Activated CD8-positive, alpha-beta memory T cell treated with anti-CD3 and anti-CD28 coated beads, Interleukin-2, amount 10 ng/mL, durations not matched to agents 7 days and 5 days (primary cell): ENCODE measurements at regions not wholly inside any gene's neighbourhood (a gene's known extent, or its start where the extent isn't known, plus 50 kb on each side); places are given as distances from the start of the nearest gene placed in this dataset.

Experiments
- ATAC-seq: fragments of 150-1000 bp; cut with Tn5 transposase; one replicate; pipeline ENCODE4 v1.10.0; 2021; ENCODE audit warnings: moderate library complexity
- CTCF ChIA-PET: fragments of 350-600 bp; sonication (Branson Sonifier 250); formaldehyde crosslinking; loops from one replicate; lab custom pipeline; 2021; ENCODE audit warnings: antibody characterized with exemption; lab: Charles Lee
- DNase-seq: peaks from one replicate; pipeline ENCODE4 v3.0.0-alpha.2; 2020
- H3K27ac Mint-ChIP-seq: one replicate; pipeline ENCODE4 v1.8.0; 2021; ENCODE audit warnings: mild to moderate bottlenecking, mixed read lengths
- H3K27me3 Mint-ChIP-seq: one replicate; pipeline ENCODE4 v1.8.0; 2021; ENCODE audit warnings: mixed read lengths
- H3K36me3 Mint-ChIP-seq: one replicate; pipeline ENCODE4 v1.8.0; 2021; ENCODE audit warnings: mild to moderate bottlenecking, mixed read lengths
- H3K4me1 Mint-ChIP-seq: one replicate; pipeline ENCODE4 v1.8.0; 2021; ENCODE audit warnings: mixed read lengths
- H3K4me3 Mint-ChIP-seq: one replicate; pipeline ENCODE4 v1.8.0; 2021; ENCODE audit warnings: mild to moderate bottlenecking, moderate library complexity, mixed read lengths
- H3K9me3 Mint-ChIP-seq: one replicate; pipeline ENCODE4 v1.8.0; 2022; ENCODE audit warnings: low read depth, mixed read lengths

DNA sequence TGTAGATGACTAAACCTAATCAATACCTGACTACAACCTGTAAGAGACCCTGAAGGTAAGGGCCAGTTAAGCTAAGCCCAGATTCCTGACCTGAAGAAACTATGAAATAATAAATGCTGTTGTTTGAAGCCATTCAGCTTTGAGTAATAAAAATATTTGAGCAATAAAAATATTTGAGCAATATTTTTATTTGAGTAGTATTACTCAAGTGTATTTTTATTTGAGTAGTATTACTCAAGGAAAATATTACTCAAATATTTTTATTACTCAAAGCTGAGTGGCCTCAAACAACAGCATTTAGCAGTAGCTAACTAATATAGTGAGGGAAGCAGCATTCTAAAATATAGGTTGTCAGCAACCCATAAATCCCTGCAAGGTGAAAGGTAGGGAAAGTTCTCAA is 143.8 kb upstream of the RARB start:
- Mint-ChIP-seq H3K27ac (no peak overlapping the region), H3K9me3 (no peaks in the 10 kb centered on the region), H3K4me3 (no peak overlapping the region), H3K4me1 (no peaks in the 10 kb centered on the region), H3K27me3 (no peaks in the 10 kb centered on the region), H3K36me3 (no peaks in the 10 kb centered on the region)
- ATAC-seq (no peak), DNase-seq (no peak)
- CTCF ChIA-PET, result no interaction called here

DNA sequence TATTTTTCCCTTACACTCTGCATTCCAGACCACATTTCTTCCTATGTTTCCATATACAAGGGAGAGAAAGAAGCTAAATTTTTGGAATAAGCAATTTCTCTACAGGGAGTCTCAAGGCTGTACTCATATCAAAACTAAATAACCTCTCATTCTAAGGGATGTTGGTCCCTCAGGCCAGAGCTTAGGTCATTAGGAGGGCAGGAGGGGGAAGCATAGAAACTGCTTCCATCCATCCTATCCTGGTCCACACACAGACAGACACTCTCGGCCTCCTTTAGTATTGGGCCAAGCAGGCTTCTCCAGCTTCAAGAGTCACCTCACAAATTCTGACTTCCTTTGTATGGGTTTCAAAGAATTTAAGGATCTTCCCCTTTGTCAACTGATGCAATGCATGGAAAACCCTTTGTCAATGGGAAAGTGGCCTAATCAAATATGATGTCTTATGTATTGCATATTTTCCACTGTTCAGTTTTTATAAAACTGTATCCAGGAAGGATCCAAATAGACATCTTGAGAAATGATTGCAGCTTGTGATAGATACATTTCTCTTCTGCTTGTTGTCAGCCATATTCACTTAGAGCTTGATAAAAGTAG is 140.7 kb upstream of the RARB start:
- Mint-ChIP-seq H3K36me3 (no peaks in the 10 kb centered on the region), H3K27me3 (no peaks in the 10 kb centered on the region), H3K4me1 (no peaks in the 10 kb centered on the region), H3K4me3 (no peak overlapping the region), H3K27ac (no peak overlapping the region), H3K9me3 (no peaks in the 10 kb centered on the region)
- no peak for DNase-seq
- no peak for ATAC-seq
- CTCF ChIA-PET, result no interaction called here

DNA sequence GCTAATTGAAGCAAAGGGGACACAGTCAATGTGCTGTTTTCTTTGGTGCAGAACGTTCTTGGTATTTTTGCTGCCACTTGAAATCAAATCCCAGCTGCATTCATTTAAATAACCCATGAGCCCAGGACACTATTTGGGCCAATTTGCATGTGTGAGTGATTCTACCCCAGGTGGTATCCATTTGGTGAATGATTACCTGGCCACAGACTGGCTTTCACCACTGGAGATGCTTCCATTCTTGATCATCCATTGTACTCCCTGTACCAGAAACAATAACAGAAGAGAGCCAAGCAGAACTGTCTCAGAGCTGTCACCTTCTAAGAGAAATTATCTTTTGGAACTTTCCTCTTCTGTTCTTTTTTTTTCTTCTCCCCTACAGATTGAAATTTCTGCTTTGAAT is 139.7 kb upstream of the RARB start:
- ATAC-seq (no peak), DNase-seq (no peak)
- Mint-ChIP-seq H3K27me3 (no peaks in the 10 kb centered on the region), H3K4me3 (no peak overlapping the region), H3K9me3 (no peaks in the 10 kb centered on the region), H3K27ac (no peak overlapping the region), H3K36me3 (no peaks in the 10 kb centered on the region), H3K4me1 (no peaks in the 10 kb centered on the region)
- CTCF ChIA-PET, result no interaction called here

DNA sequence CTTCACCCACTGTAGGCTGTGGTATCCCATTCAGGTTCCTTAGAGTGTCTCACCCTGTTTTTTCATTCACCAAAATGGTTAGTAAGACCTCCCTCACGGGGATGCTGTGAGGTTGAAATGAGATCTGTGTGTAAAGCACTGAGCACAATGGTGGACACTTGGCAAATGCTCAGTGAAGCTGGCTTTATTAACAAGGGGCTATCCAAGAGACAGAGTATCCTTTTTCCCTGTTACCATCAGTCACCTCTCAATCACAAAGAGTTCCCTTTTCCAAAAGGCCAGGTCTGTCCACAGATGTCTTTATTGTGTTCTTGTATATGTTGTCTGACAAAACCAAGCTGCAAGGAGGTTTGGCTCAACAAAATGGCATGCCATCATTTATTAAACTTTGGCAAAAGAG is 138.9 kb upstream of the RARB start:
- H3K4me3 Mint-ChIP-seq, result no peak overlapping the region
- no peaks in the 10 kb centered on the region for H3K36me3 Mint-ChIP-seq
- H3K4me1 Mint-ChIP-seq, result no peaks in the 10 kb centered on the region
- CTCF ChIA-PET, result no interaction called here
- no peaks in the 10 kb centered on the region for H3K27me3 Mint-ChIP-seq
- H3K27ac Mint-ChIP-seq, result no peak overlapping the region
- ATAC-seq (no peak), DNase-seq (no peak)
- no peaks in the 10 kb centered on the region for H3K9me3 Mint-ChIP-seq

DNA sequence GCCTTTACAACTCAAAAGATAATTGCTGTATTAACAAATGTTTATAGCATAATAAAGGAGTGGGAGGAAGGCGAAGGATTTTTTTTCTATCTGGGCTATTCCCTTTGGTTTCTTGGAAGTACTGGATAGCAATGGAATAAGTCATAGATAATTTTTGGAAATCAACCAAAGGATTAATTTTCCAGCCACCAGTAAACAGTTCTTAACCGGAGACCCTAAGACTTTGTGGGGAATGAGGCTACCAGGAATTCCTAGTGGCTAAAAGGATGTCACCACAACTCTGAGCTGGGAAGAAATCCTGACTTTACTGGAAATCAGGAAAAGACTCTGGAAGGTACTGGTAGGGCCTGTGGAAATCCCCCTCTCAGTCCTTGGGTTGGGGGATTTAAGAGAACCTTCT is 138.4 kb upstream of the RARB start:
- Mint-ChIP-seq H3K9me3 (no peaks in the 10 kb centered on the region), H3K27me3 (no peaks in the 10 kb centered on the region), H3K4me3 (no peak overlapping the region), H3K4me1 (no peaks in the 10 kb centered on the region), H3K36me3 (no peaks in the 10 kb centered on the region), H3K27ac (no peak overlapping the region)
- ATAC-seq (no peak), DNase-seq (no peak)
- CTCF ChIA-PET, result no interaction called here

DNA sequence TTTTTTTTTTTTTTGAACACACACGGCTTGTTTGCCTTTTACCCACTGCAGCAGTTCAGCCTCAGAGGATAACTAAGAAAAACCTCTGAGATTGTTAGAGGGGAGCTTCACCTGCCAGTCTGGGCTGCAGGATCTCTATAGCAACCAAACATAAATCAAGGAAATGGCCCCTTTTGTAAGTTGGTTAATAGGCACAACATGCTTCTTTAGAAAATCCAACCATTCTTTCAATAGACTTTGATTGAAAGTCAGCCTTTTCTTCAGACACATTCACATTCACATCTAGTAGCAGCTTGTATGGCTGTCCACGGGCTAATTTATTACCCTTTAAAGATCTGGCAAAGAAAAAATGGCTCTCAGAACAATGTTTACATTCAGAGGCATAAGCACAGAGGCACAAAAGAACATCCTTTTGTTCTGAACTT is 136.6 kb upstream of the RARB start:
- H3K4me3 Mint-ChIP-seq, result no peak overlapping the region
- H3K4me1 Mint-ChIP-seq, result no peaks in the 10 kb centered on the region
- CTCF ChIA-PET, result no interaction called here
- ATAC-seq (no peak), DNase-seq (no peak)
- no peak overlapping the region for H3K27ac Mint-ChIP-seq
- no peaks in the 10 kb centered on the region for H3K27me3 Mint-ChIP-seq
- peaks cover 2% of the 10 kb centered on the region for H3K9me3 Mint-ChIP-seq
- H3K36me3 Mint-ChIP-seq, result no peaks in the 10 kb centered on the region

DNA sequence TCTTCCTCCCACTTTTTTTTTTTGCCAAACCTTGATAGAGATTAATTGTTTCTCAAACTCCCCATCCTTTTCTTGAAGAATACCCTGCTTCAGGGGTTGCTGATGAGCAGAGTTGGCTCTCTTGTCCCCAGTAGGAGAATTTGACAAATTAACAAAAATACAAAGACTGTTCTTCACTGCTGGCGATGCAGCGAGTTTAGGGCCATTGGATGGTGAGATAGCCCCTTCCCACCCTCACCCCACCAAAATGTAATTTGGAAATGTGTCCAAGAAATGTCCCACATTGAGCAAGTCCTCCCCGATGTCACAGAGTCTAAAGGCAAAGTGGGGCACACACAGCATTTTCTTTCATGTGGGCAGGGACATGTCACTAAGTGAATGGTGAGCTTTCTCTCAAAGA is 136.0 kb upstream of the RARB start:
- H3K27me3 Mint-ChIP-seq, result no peaks in the 10 kb centered on the region
- CTCF ChIA-PET, result no interaction called here
- H3K27ac Mint-ChIP-seq, result no peak overlapping the region
- H3K4me1 Mint-ChIP-seq, result no peaks in the 10 kb centered on the region
- H3K36me3 Mint-ChIP-seq, result no peaks in the 10 kb centered on the region
- H3K4me3 Mint-ChIP-seq, result no peak overlapping the region
- peaks cover 2% of the 10 kb centered on the region for H3K9me3 Mint-ChIP-seq
- ATAC-seq (no peak), DNase-seq (no peak)

DNA sequence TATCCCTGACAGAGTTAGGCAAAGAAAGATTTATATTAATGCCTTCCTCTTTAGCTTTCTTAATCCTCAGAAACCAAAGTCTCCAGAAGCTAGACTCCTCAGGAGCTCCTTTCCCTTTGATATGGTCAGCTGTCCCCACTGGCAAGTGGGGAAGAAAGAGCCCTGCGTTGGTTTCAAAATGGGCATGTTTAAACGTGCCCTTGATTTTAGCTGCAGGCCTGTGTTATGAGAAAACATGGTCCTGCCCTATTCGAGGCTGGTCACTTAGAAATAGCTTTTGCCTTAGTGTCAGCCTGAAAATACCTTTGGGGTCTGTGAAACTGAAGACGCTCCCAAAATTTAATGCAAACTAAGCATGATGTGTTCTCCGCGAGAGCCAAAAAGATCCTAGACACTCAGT is 135.5 kb upstream of the RARB start:
- Mint-ChIP-seq H3K36me3 (no peaks in the 10 kb centered on the region), H3K27me3 (no peaks in the 10 kb centered on the region), H3K4me1 (no peaks in the 10 kb centered on the region), H3K27ac (no peak overlapping the region), H3K9me3 (peaks cover 2% of the 10 kb centered on the region), H3K4me3 (no peak overlapping the region)
- no peak for ATAC-seq
- CTCF ChIA-PET, result no interaction called here
- DNase-seq, result no peak

DNA sequence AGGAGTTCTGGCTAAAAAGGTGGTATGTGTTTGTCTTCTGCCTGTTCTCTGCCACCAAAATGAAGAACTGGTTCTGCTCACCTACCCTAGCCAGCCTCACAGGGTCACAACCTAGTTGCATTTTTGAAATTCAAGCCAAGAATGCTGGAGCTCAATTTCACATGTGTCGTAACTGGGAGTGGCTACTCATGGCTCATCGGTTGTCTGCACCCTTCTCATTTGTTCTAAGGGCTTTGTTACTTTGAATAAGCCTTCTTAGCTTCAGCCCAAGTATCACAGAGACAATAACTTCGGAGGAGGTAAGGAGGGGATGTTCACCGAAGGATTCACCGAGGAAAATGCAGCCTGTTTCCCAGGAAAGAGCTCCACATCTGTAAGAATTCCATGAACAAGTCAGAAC is 134.3 kb upstream of the RARB start:
- H3K36me3 Mint-ChIP-seq, result no peaks in the 10 kb centered on the region
- no peak for DNase-seq
- no peak overlapping the region for H3K4me3 Mint-ChIP-seq
- H3K9me3 Mint-ChIP-seq, result peaks cover 2% of the 10 kb centered on the region
- H3K27ac Mint-ChIP-seq, result no peak overlapping the region
- no peaks in the 10 kb centered on the region for H3K4me1 Mint-ChIP-seq
- CTCF ChIA-PET, result no interaction called here
- no peak for ATAC-seq
- no peaks in the 10 kb centered on the region for H3K27me3 Mint-ChIP-seq

DNA sequence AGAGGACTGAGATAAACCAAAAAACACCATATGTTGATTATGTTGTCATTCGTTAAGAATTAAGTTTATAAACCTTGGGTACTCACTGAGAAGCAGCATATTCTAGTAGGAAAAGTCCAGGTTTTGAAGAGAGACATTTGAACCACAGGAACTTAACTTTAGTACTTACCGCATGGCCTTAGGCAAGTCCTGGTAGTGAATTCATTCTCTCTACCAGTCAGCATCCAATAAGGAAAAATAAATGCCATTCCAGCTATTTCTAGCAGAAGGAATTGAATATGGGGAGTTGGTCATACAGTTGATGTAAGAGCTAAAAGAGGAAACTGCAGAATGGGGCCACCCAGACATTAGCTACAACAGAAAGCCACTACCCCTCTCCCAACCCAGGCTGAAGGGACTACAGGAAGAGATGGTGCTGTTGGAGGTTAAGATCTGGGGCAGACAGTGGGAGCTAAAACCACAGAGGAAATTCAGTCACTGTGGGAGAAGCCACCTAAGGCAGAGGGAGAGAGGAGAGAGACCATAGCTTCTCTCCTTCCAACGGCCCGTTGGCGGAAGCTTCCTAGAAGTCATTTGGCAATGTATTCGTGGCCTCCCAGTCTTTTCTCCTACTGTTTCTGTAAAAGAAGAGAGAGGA is 133.8 kb upstream of the RARB start:
- H3K27me3 Mint-ChIP-seq, result no peaks in the 10 kb centered on the region
- H3K36me3 Mint-ChIP-seq, result no peaks in the 10 kb centered on the region
- no peak overlapping the region for H3K4me3 Mint-ChIP-seq
- CTCF ChIA-PET, result no interaction called here
- H3K27ac Mint-ChIP-seq, result no peak overlapping the region
- H3K9me3 Mint-ChIP-seq, result peaks cover 2% of the 10 kb centered on the region
- no peak for DNase-seq
- no peak for ATAC-seq
- no peaks in the 10 kb centered on the region for H3K4me1 Mint-ChIP-seq

DNA sequence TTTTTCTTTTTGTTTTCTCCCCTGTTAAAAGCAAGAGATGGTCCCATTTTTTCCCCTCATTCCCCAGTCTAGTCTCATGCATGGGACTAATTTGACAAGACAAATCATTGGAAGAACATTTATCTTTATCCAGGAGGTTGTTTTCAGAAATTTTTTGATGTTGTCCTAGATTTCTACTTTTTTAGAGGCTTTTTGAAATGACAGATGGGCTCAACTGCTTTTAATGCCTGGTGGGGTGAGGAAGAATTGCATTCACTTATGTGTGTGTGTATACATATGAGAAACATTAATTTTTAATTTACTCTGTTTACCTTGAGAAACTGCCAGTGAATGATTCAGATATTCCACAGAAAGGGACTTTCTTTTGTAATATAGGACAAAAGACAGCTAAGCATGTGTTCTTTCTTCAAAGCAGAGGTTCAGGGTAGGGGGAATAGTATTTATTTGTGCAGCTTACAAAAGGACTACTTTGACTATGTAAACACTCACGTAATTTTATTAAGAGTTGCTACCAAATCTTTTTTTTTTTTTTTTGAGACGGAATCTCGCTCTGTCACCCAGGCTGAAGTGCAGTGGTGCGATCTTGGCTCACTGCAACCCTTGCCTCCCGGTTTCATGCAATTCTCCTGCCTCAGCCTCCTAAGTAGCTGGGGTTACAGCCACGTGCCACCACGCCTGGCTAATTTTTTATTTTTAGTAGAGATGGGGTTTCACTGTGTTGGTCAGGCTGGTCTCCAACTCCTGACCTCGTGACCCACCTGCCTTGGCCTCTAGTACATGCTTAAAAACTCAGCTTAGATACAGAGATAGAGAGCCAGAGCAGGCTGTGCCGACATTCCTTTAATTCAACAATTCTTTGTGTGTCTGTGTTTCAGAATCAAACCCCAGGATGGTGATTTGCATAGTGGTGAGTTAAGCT is 130.1 kb upstream of the RARB start:
- no peak overlapping the region for H3K27ac Mint-ChIP-seq
- H3K27me3 Mint-ChIP-seq, result no peaks in the 10 kb centered on the region
- H3K36me3 Mint-ChIP-seq, result no peaks in the 10 kb centered on the region
- DNase-seq, result no peak
- no peak for ATAC-seq
- CTCF ChIA-PET, result no interaction called here
- H3K4me1 Mint-ChIP-seq, result no peaks in the 10 kb centered on the region
- peaks cover 2% of the 10 kb centered on the region for H3K9me3 Mint-ChIP-seq
- H3K4me3 Mint-ChIP-seq, result no peak overlapping the region

DNA sequence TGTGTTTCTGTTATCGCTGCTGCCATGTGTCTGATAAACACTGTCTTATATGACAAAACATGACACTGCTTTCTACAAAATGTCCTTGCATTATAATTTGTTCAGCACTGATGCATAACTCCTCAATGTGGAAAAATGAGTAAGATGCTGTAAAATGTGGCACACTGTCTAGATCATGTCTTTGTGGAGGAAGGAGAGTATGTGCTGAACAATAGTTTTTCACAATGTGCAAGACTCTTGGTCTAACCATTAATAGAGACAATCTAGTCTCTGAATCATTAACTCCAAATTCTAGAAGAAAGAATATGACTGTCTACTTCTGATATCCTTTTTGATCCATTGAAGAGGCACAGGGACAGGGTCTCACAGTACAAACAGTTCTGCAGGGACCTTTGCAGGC is 127.9 kb upstream of the RARB start:
- CTCF ChIA-PET, result no interaction called here
- H3K4me3 Mint-ChIP-seq, result no peak overlapping the region
- no peaks in the 10 kb centered on the region for H3K4me1 Mint-ChIP-seq
- H3K27ac Mint-ChIP-seq, result no peak overlapping the region
- ATAC-seq (no peak), DNase-seq (no peak)
- no peaks in the 10 kb centered on the region for H3K36me3 Mint-ChIP-seq
- no peaks in the 10 kb centered on the region for H3K27me3 Mint-ChIP-seq
- H3K9me3 Mint-ChIP-seq, result peaks cover 5% of the 10 kb centered on the region

DNA sequence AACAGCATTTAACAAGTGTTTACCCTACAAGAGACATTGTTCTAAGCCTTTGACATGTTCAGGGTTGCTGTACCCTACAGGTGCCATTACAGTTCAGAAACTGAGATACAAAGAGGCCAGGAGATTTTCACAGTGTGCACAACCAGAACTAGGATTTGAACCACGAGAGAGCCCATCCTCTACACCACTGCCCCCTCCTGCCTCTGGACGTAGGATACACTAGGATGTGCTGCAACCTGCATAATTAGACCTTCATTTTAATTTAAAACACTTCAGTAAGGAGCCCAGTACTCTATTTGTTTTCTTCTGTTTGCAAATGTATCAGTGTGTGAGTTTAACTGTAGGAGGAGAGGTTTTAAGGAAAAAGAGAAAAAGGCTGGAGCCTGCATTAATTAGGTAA is 123.1 kb upstream of the RARB start:
- CTCF ChIA-PET, result no interaction called here
- Mint-ChIP-seq H3K27ac (no peak overlapping the region), H3K36me3 (no peaks in the 10 kb centered on the region), H3K4me1 (no peaks in the 10 kb centered on the region), H3K27me3 (no peaks in the 10 kb centered on the region), H3K9me3 (peaks cover 3% of the 10 kb centered on the region), H3K4me3 (no peak overlapping the region)
- ATAC-seq (no peak), DNase-seq (no peak)

DNA sequence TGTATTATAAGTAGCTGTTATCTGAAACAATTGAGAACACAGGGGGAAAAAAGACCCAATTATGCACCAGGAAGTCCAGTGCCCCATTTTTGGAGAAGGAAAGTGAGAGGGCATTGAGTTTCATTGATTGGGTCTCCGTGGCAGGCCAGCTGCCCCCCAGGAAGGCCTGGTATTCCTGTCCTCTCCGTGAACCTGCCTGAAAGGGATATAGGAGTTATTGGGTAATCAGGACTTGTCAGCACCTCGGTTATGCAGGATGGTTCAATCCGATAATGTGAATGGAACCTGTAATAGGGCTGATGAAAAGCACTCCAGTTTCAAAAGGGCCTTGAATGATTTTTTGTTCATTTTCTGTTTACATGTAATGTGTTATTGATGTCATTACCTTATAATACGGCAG is 122.0 kb upstream of the RARB start:
- CTCF ChIA-PET, result no interaction called here
- DNase-seq (no peak), ATAC-seq (no peak)
- H3K27ac Mint-ChIP-seq, result no peak overlapping the region
- peaks cover 3% of the 10 kb centered on the region for H3K9me3 Mint-ChIP-seq
- no peaks in the 10 kb centered on the region for H3K4me1 Mint-ChIP-seq
- H3K36me3 Mint-ChIP-seq, result no peaks in the 10 kb centered on the region
- no peak overlapping the region for H3K4me3 Mint-ChIP-seq
- no peaks in the 10 kb centered on the region for H3K27me3 Mint-ChIP-seq
